ENCODE measurements at regions not wholly inside any gene's neighbourhood (a gene's known extent, or its start where the extent isn't known, plus 50 kb on each side); places are given as distances from the start of the nearest gene placed in this dataset.
"Not testable (repeated sequence)": the region's sequence is repeated elsewhere in the genome, so short reads cannot be mapped to it uniquely, and the experiment has no call there.

DNA sequence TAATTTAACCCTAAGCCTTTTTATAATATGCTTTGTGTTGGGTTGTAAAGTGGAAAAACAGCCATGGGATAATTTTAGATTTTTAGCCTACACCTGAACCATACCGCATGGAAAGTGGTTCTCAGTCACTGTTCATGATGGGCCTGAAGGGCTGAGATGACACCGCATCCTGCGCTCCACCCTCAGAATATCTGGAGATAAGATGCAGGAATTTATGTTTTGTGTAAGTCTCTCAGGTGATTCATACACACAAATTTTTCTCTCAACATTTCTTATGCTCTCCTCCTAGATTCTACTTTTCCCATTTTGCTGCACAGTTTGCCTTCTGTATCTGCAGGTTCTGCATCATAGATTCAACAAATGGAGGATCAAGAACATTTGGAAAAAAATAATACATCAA is 191.3 kb upstream of the PHACTR1 start:
- Histone ChIP-seq H3K9me3 (ENCODE audit: low read depth, low read length) (no peaks in the 10 kb centered on the region), H3K4me1 (ENCODE audit: insufficient read depth, low read length) (no peaks in the 10 kb centered on the region), H3K4me3 (ENCODE audit: low read length) (no peak overlapping the region), H3K27me3 (ENCODE audit: insufficient read depth, low read length) (peaks cover 2% of the 10 kb centered on the region)

DNA sequence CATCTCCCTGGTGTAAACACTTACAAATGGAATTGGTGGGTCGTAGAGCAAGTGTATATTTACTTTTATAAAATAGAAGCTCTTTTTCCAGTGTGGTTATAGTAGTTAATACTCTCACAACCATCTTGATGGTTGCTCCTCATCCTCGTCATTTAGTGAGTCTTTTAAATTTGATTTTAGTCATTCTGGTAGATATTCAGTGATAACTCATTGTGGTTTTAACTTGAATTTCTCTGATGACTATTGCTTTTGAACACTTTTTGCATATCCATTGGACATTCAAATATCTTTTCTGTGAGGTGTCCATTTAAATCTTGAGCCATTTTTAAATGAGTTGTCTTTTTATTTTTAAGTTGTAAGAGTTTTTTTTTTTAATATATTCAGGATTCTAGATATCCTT is 189.2 kb upstream of the PHACTR1 start:
- H3K27me3 ChIP-seq (ENCODE audit: insufficient read depth, low read length) = peaks cover 2% of the 10 kb centered on the region
- H3K9me3 ChIP-seq (ENCODE audit: low read depth, low read length) = no peaks in the 10 kb centered on the region
- H3K4me3 ChIP-seq (ENCODE audit: low read length) = no peak overlapping the region
- H3K4me1 ChIP-seq (ENCODE audit: insufficient read depth, low read length) = no peaks in the 10 kb centered on the region

GRCh38 chr6:12528136-12528535 is 188.4 kb upstream of the PHACTR1 start:
- no peaks in the 10 kb centered on the region for H3K9me3 ChIP-seq (ENCODE audit: low read depth, low read length)
- peaks cover 2% of the 10 kb centered on the region for H3K27me3 ChIP-seq (ENCODE audit: insufficient read depth, low read length)
- H3K4me3 ChIP-seq (ENCODE audit: low read length) = no peak overlapping the region
- no peaks in the 10 kb centered on the region for H3K4me1 ChIP-seq (ENCODE audit: insufficient read depth, low read length)

- no peaks in the 10 kb centered on the region for H3K9me3 ChIP-seq (ENCODE audit: low read depth, low read length)
- peaks cover 2% of the 10 kb centered on the region for H3K27me3 ChIP-seq (ENCODE audit: insufficient read depth, low read length)
- no peaks in the 10 kb centered on the region for H3K4me1 ChIP-seq (ENCODE audit: insufficient read depth, low read length)
- no peak overlapping the region for H3K4me3 ChIP-seq (ENCODE audit: low read length)
Observed at GRCh38 chr6:12528581-12529363, 187.8 kb upstream of the PHACTR1 start.

DNA sequence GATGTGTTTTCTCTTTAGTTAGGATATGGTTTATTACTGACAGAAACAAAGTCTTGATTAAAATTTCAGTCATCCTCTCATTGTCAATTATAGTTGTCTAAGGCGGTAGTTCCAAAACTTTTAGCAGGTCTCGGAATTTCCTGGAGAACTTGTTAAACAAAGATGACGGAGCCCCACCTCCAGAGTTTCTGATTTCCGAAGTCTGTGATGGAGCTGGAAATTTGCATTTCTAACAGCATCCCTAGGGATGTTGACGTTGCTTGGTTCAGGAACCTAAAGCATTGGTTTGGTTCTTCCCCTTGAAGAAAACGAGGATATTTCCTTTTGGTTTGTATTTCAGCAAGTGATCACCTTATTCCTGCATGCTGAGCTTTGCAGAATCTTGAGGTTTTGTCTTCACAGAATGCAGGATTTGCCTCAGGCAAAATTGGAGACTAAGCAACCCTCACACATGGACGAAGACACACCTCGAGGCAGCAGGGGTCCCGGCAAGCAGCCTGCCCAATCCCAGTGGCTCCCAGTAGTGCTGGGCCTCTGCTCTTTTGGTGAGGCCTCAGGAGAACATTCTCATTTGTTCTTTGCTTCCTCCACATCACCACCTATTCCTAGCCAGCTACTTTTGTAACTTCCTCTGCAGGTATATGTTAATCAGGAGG is 187.1 kb upstream of the PHACTR1 start:
- H3K27me3 ChIP-seq (ENCODE audit: insufficient read depth, low read length) = no peaks in the 10 kb centered on the region
- H3K9me3 ChIP-seq (ENCODE audit: low read depth, low read length) = no peaks in the 10 kb centered on the region
- no peak overlapping the region for H3K4me3 ChIP-seq (ENCODE audit: low read length)
- no peaks in the 10 kb centered on the region for H3K4me1 ChIP-seq (ENCODE audit: insufficient read depth, low read length)

DNA sequence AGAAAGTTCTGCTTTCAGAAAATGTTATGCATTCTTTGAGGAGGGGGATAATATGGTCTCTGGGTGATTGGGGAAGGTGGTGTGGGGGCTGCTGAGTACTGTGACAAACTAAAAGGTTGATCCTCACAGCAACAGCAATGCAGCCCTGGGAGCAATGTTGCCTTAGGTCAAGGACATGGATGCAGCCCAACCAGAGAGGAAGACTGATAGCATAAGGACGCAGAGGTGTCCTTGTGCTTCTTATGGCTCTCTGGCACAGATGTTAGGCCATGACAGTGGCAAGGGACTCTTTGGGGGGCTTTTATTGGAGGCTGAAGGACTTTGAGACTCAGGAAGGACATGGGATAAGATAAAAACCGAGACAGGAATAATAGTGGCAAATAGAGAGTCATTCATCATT is 186.2 kb upstream of the PHACTR1 start:
- Histone ChIP-seq H3K9me3 (ENCODE audit: low read depth, low read length) (no peaks in the 10 kb centered on the region), H3K4me1 (ENCODE audit: insufficient read depth, low read length) (no peaks in the 10 kb centered on the region), H3K4me3 (ENCODE audit: low read length) (no peak overlapping the region), H3K27me3 (ENCODE audit: insufficient read depth, low read length) (no peaks in the 10 kb centered on the region)

DNA sequence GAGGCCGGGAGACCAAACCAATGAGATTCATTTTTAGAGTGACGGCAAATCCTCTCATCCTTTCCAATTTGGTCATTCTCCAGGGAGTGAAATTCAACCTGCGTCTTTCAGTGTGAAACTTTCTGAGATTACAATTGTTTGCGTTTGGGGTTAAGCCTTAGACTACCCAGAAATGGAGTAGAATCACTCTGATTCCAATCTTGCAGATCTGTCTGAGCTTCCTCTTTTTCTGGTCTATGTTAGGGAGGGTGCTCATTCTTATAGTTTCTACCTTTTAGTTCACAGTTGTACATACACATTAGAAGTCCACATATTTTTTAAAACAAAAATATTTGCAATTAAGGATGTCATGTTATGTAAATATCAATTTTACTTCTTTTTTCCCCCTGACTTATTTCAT is 183.0 kb upstream of the PHACTR1 start:
- Histone ChIP-seq H3K4me3 (ENCODE audit: low read length) (no peak overlapping the region), H3K4me1 (ENCODE audit: insufficient read depth, low read length) (no peaks in the 10 kb centered on the region), H3K27me3 (ENCODE audit: insufficient read depth, low read length) (no peaks in the 10 kb centered on the region), H3K9me3 (ENCODE audit: low read depth, low read length) (no peaks in the 10 kb centered on the region)

- Histone ChIP-seq H3K4me1 (ENCODE audit: insufficient read depth, low read length) (no peaks in the 10 kb centered on the region), H3K4me3 (ENCODE audit: low read length) (no peak overlapping the region), H3K27me3 (ENCODE audit: insufficient read depth, low read length) (no peaks in the 10 kb centered on the region), H3K9me3 (ENCODE audit: low read depth, low read length) (no peaks in the 10 kb centered on the region)
Observed at GRCh38 chr6:12534069-12534853, 182.3 kb upstream of the PHACTR1 start.

DNA sequence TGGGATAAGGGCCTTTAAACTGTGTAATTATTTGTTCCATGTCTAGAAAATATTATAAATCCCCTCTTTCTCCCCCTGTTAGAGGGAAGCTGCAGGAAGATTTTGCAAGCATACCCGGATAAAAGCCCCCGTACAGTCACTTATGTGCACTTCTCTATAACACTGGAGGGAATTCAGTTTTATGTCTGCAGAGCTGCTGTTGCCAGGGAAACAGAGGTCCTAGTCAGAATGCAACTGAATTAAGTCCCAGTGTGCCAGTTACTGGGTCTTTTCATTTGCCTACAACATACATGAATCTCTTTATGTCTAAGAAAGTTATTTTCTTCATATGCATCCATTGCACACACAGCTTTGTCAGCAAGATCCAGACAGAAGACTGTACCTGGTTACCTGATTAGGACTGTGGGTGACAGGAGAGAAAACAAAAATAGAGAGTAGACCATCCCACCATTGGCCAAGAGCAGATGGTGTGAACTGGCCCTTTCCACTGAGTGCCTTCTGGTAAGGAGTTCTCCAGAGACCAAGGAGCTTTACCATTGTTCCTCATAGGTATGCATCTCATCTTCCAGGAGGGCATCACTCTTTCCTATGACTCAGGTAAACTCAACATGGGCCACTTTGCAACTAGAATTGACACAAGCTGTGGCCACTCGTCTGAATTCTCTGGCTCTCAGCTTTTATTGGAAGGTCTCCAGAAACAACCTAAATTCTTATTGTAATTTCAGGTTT is 180.8 kb upstream of the PHACTR1 start:
- no peak overlapping the region for H3K4me3 ChIP-seq (ENCODE audit: low read length)
- H3K9me3 ChIP-seq (ENCODE audit: low read depth, low read length) = no peaks in the 10 kb centered on the region
- no peaks in the 10 kb centered on the region for H3K4me1 ChIP-seq (ENCODE audit: insufficient read depth, low read length)

DNA sequence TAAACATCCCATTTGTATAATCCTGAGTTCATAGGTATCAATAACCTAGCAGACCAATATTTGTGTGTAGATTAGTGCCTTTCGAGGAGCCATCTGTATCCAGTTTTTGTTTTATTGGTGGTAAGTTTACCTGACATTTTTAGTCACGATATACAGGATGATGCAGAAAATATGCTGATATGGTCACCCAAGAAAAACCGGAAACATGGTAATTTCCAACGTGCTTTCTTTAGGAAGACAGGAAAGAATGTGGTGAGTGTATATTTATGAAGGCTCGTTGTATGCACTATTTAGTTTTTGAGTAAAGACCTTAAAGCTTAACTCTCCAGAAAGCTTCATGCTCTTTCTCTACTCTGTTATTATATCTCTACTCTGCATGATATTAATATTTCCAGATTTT is 180.2 kb upstream of the PHACTR1 start:
- Histone ChIP-seq H3K27me3 (ENCODE audit: insufficient read depth, low read length) (no peaks in the 10 kb centered on the region), H3K4me3 (ENCODE audit: low read length) (no peak overlapping the region), H3K9me3 (ENCODE audit: low read depth, low read length) (no peaks in the 10 kb centered on the region), H3K4me1 (ENCODE audit: insufficient read depth, low read length) (no peaks in the 10 kb centered on the region)

More for the DNA sequence above, 180.8 kb upstream of the PHACTR1 start:
- H3K27me3 ChIP-seq (ENCODE audit: insufficient read depth, low read length) = no peaks in the 10 kb centered on the region

- Histone ChIP-seq H3K4me1 (ENCODE audit: insufficient read depth, low read length) (no peaks in the 10 kb centered on the region), H3K4me3 (ENCODE audit: low read length) (no peak overlapping the region), H3K9me3 (ENCODE audit: low read depth, low read length) (no peaks in the 10 kb centered on the region), H3K27me3 (ENCODE audit: insufficient read depth, low read length) (no peaks in the 10 kb centered on the region)
Observed at GRCh38 chr6:12537389-12537788, 179.2 kb upstream of the PHACTR1 start.

- Histone ChIP-seq H3K27me3 (ENCODE audit: insufficient read depth, low read length) (no peaks in the 10 kb centered on the region), H3K9me3 (ENCODE audit: low read depth, low read length) (no peaks in the 10 kb centered on the region), H3K4me3 (ENCODE audit: low read length) (no peak overlapping the region), H3K4me1 (ENCODE audit: insufficient read depth, low read length) (no peaks in the 10 kb centered on the region)
Observed at GRCh38 chr6:12538881-12539357, 177.6 kb upstream of the PHACTR1 start.

GRCh38 chr6:12542319-12543115 is 174.1 kb upstream of the PHACTR1 start:
- H3K27me3 ChIP-seq (ENCODE audit: insufficient read depth, low read length); H3K9me3 ChIP-seq (ENCODE audit: low read depth, low read length); H3K4me1 ChIP-seq (ENCODE audit: insufficient read depth, low read length); H3K4me3 ChIP-seq (ENCODE audit: low read length): not testable (repeated sequence)

- H3K27me3 ChIP-seq (ENCODE audit: insufficient read depth, low read length) = no peaks in the 10 kb centered on the region
- no peaks in the 10 kb centered on the region for H3K9me3 ChIP-seq (ENCODE audit: low read depth, low read length)
- H3K4me1 ChIP-seq (ENCODE audit: insufficient read depth, low read length) = no peaks in the 10 kb centered on the region
- H3K4me3 ChIP-seq (ENCODE audit: low read length) = no peak overlapping the region
Observed at GRCh38 chr6:12543953-12544352, 172.6 kb upstream of the PHACTR1 start.
